Smooth muscle cell (in vitro differentiated cells): ENCODE measurements at regions not wholly inside any gene's neighbourhood (a gene's known extent, or its start where the extent isn't known, plus 50 kb on each side); places are given as distances from the start of the nearest gene placed in this dataset.
A peak's percentile ranks its signal among the peaks of the same experiment; 100 is the strongest.

Experiments
- DNase-seq: peaks from one replicate; lab custom pipeline; 2025; ENCODE audit not compliant: unreplicated experiment; lab: John Stamatoyannopoulos, UW
- H2AFZ ChIP-seq: fragments of 200-600 bp; sonication (generic); 2 replicates; pipeline ENCODE4 v1.6.0; 2016; ENCODE audit warnings: antibody characterized with exemption, low read depth, mild to moderate bottlenecking
- H3F3A ChIP-seq: fragments of 200-600 bp; sonication (generic); 2 replicates; pipeline ENCODE4 v1.6.0; 2017; ENCODE audit warnings: antibody characterized with exemption, low read depth
- H3K27ac ChIP-seq: fragments of 200-600 bp; sonication (generic); 2 replicates; pipeline ENCODE4 v1.5.1; 2016; ENCODE audit warnings: low read depth, mild to moderate bottlenecking
- H3K27me3 ChIP-seq: fragments of 200-600 bp; sonication (generic); 2 replicates; pipeline ENCODE4 v1.6.1; 2016; ENCODE audit warnings: low read depth, mild to moderate bottlenecking
- H3K36me3 ChIP-seq: fragments of 200-600 bp; sonication (generic); 2 replicates; pipeline ENCODE4 v1.5.1; 2016; ENCODE audit warnings: low read depth
- H3K4me1 ChIP-seq: fragments of 200-600 bp; sonication (generic); 2 replicates; pipeline ENCODE4 v1.5.1; 2016; ENCODE audit warnings: low read depth
- H3K4me2 ChIP-seq: fragments of 200-600 bp; sonication (generic); 2 replicates; pipeline ENCODE4 v1.6.0; 2016; ENCODE audit warnings: mild to moderate bottlenecking
- H3K4me3 ChIP-seq: fragments of 200-600 bp; sonication (generic); 2 replicates; pipeline ENCODE4 v1.5.1; 2016; ENCODE audit warnings: mild to moderate bottlenecking
- H3K79me2 ChIP-seq: fragments of 200-600 bp; sonication (generic); 2 replicates; pipeline ENCODE4 v1.6.0; 2016; ENCODE audit warnings: low read depth, mild to moderate bottlenecking
- H3K9ac ChIP-seq: fragments of 200-600 bp; sonication (generic); 2 replicates; pipeline ENCODE4 v1.6.0; 2016; ENCODE audit warnings: low read depth
- H3K9me3 ChIP-seq: fragments of 200-600 bp; sonication (generic); replicated peaks from 2 replicates; pipeline ENCODE4 v1.5.1; 2016; ENCODE audit warnings: low read depth
- H4K20me1 ChIP-seq: fragments of 200-600 bp; sonication (generic); 2 replicates; pipeline ENCODE4 v1.6.0; 2016; ENCODE audit warnings: low read depth
- CTCF ChIP-seq: fragments of 200-600 bp; sonication (generic); IDR thresholded peaks from 2 replicates; pipeline ENCODE4 v1.5.1; 2017; ENCODE audit warnings: borderline replicate concordance, mild to moderate bottlenecking, antibody characterized with exemption; ENCODE audit not compliant: insufficient read depth, poor library complexity, severe bottlenecking
- WGBS: methylation state at CpG from one replicate; pipeline ENCODE4 v1.1.7; 2016; ENCODE audit warnings: low lambda C conversion rate; 5-methylcytosine and 5-hydroxymethylcytosine counted together

GRCh38 chr6:82073484-82073883, 174.1 kb downstream of the IBTK start:
- DNase-seq = no peak
- H3K9ac ChIP-seq = no peak overlapping the region
- no peaks in the 10 kb centered on the region for H4K20me1 ChIP-seq
- no peaks in the 10 kb centered on the region for H3K9me3 ChIP-seq
- H3F3A ChIP-seq = no peaks in the 10 kb centered on the region
- TF ChIP-seq CTCF = no peak
- H3K79me2 ChIP-seq = no peaks in the 10 kb centered on the region
- WGBS = 87% methylated on average over 5 of the region's 5 CpGs
- H3K4me1 ChIP-seq = no peaks in the 10 kb centered on the region
- no peak overlapping the region for H3K4me3 ChIP-seq
- no peak overlapping the region for H3K4me2 ChIP-seq
- no peak overlapping the region for H2AFZ ChIP-seq
- peak overlapping the region; percentile 76 for H3K27ac ChIP-seq
- no peaks in the 10 kb centered on the region for H3K27me3 ChIP-seq
- H3K36me3 ChIP-seq = no peaks in the 10 kb centered on the region

- Histone ChIP-seq H3K27me3 (no peaks in the 10 kb centered on the region), H3K4me3 (no peak overlapping the region), H3K27ac (peak overlapping the region; percentile 76), H3K9me3 (no peaks in the 10 kb centered on the region), H2AFZ (no peak overlapping the region), H3K4me2 (peak overlapping the region; percentile 40), H4K20me1 (no peaks in the 10 kb centered on the region), H3K36me3 (no peaks in the 10 kb centered on the region), H3F3A (no peaks in the 10 kb centered on the region), H3K79me2 (no peaks in the 10 kb centered on the region), H3K4me1 (no peaks in the 10 kb centered on the region), H3K9ac (no peak overlapping the region)
- WGBS = 52% methylated on average over 4 of the region's 4 CpGs
- TF ChIP-seq CTCF = no peak
- DNase-seq = no peak
Observed at GRCh38 chr6:82072751-82073150, 174.8 kb downstream of the IBTK start.

- Histone ChIP-seq H3K4me1 (no peaks in the 10 kb centered on the region), H2AFZ (no peak overlapping the region), H3K4me3 (no peak overlapping the region), H3K4me2 (peak overlapping the region; percentile 40), H3K9me3 (no peaks in the 10 kb centered on the region), H3F3A (no peaks in the 10 kb centered on the region), H4K20me1 (no peaks in the 10 kb centered on the region), H3K27me3 (no peaks in the 10 kb centered on the region), H3K36me3 (no peaks in the 10 kb centered on the region), H3K27ac (peak overlapping the region; percentile 76), H3K79me2 (no peaks in the 10 kb centered on the region), H3K9ac (no peak overlapping the region)
- no peak for DNase-seq
- 93% methylated on average over 1 of the region's 1 CpG for whole genome bisulfite sequencing
- no peak for TF ChIP-seq CTCF
Observed at GRCh38 chr6:82072121-82072521, 175.4 kb downstream of the IBTK start.

- no peaks in the 10 kb centered on the region for H3K36me3 ChIP-seq
- H3K9ac ChIP-seq = no peak overlapping the region
- no peak overlapping the region for H3K27ac ChIP-seq
- no peak for DNase-seq
- H3K4me3 ChIP-seq = no peak overlapping the region
- H4K20me1 ChIP-seq = no peaks in the 10 kb centered on the region
- 44% methylated on average over 2 of the region's 2 CpGs for WGBS
- no peaks in the 10 kb centered on the region for H3K79me2 ChIP-seq
- H2AFZ ChIP-seq = no peak overlapping the region
- H3K27me3 ChIP-seq = no peaks in the 10 kb centered on the region
- no peaks in the 10 kb centered on the region for H3K4me1 ChIP-seq
- TF ChIP-seq CTCF = no peak
- H3F3A ChIP-seq = no peaks in the 10 kb centered on the region
- H3K4me2 ChIP-seq = no peak overlapping the region
- no peaks in the 10 kb centered on the region for H3K9me3 ChIP-seq
Observed at GRCh38 chr6:82068721-82069120, 178.8 kb downstream of the IBTK start.
